WTC11 (cell line): ENCODE measurements at regions not wholly inside any gene's neighbourhood (a gene's known extent, or its start where the extent isn't known, plus 50 kb on each side); places are given as distances from the start of the nearest gene placed in this dataset.

Experiments used
- ATAC-seq: fragments of 200-7000 bp; cut with Tn5 transposase; 2 replicates; pipeline ENCODE4 v1.10.0; 2021; ENCODE audit warnings: mild to moderate bottlenecking, moderate library complexity
- CTCF ChIA-PET: fragments of 300-600 bp; sonication (Branson Sonifier 250); formaldehyde crosslinking; loops from one replicate; lab custom pipeline; 2021; ENCODE audit warnings: antibody characterized with exemption; lab: Charles Lee
- POLR2A ChIA-PET: fragments of 350-600 bp; sonication (Branson Sonifier 250); formaldehyde crosslinking; loops from one replicate; lab custom pipeline; 2021; ENCODE audit warnings: antibody characterized with exemption; lab: Charles Lee
- DNase-seq: peaks from one replicate; pipeline ENCODE4 v3.0.0; 2021; ENCODE audit warnings: low spot score
- H3K27ac Mint-ChIP-seq: 2 replicates; pipeline ENCODE4 v1.8.0; 2021; ENCODE audit warnings: mixed read lengths
- H3K27me3 Mint-ChIP-seq: 2 replicates; pipeline ENCODE4 v1.8.0; 2021; ENCODE audit warnings: low read depth, mild to moderate bottlenecking, moderate library complexity, mixed read lengths
- H3K36me3 Mint-ChIP-seq: 2 replicates; pipeline ENCODE4 v1.8.0; 2021; ENCODE audit warnings: mixed read lengths
- H3K4me1 Mint-ChIP-seq: 2 replicates; pipeline ENCODE4 v1.8.0; 2022; ENCODE audit warnings: mixed read lengths
- H3K4me3 Mint-ChIP-seq: 2 replicates; pipeline ENCODE4 v1.8.0; 2021; ENCODE audit warnings: mild to moderate bottlenecking, moderate library complexity, mixed read lengths
- H3K9me3 Mint-ChIP-seq: 2 replicates; pipeline ENCODE4 v1.8.0; 2021; ENCODE audit warnings: mixed read lengths
- ATF2 ChIP-seq: sonication (generic); formaldehyde crosslinking; IDR thresholded peaks from 2 replicates; pipeline ENCODE4 v1.8.1; 2022; ENCODE audit warnings: low read depth, missing genetic modification reagents, borderline replicate concordance
- ATF3 ChIP-seq: sonication (generic); formaldehyde crosslinking; conservative IDR thresholded peaks from 2 replicates; pipeline ENCODE4 v1.8.1; 2022; ENCODE audit warnings: mild to moderate bottlenecking, missing genetic modification reagents
- CDX4 ChIP-seq: fragments of 250-450 bp; sonication (Bioruptor Pico); IDR thresholded peaks from 2 replicates; pipeline ENCODE4 v1.9.0; 2021; ENCODE audit warnings: moderate library complexity, mild to moderate bottlenecking, inconsistent platforms, borderline replicate concordance
- CREB1 ChIP-seq: sonication (generic); formaldehyde crosslinking; IDR thresholded peaks from 2 replicates; pipeline ENCODE4 v1.8.0; 2023; ENCODE audit warnings: mild to moderate bottlenecking, missing genetic modification reagents
- EMX1 ChIP-seq: fragments of 250-450 bp; sonication (Bioruptor Pico); IDR thresholded peaks from 2 replicates; pipeline ENCODE4 v1.8.0; 2021; ENCODE audit warnings: mild to moderate bottlenecking
- ERG ChIP-seq: fragments of 250-450 bp; sonication (Bioruptor Pico); IDR thresholded peaks from 2 replicates; pipeline ENCODE4 v1.8.0; 2021; ENCODE audit warnings: mild to moderate bottlenecking
- ETV6 ChIP-seq: sonication (generic); formaldehyde crosslinking; IDR thresholded peaks from 2 replicates; pipeline ENCODE4 v1.8.1; 2022; ENCODE audit warnings: mild to moderate bottlenecking, missing genetic modification reagents
- GRHL2 ChIP-seq: fragments of 250-450 bp; sonication (Bioruptor Pico); IDR thresholded peaks from 2 replicates; pipeline ENCODE4 v1.8.0; 2022; ENCODE audit warnings: mild to moderate bottlenecking, moderate library complexity; ENCODE audit not compliant: insufficient replicate concordance, severe bottlenecking
- GTF2I ChIP-seq: fragments of 250-450 bp; sonication (Bioruptor Pico); conservative IDR thresholded peaks from 2 replicates; pipeline ENCODE4 v1.4.0; 2021; ENCODE audit warnings: mild to moderate bottlenecking
- HMGXB4 ChIP-seq: sonication (generic); formaldehyde crosslinking; IDR thresholded peaks from 2 replicates; pipeline ENCODE4 v1.8.1; 2023; ENCODE audit warnings: mild to moderate bottlenecking, moderate library complexity, missing genetic modification reagents
- IRF2 ChIP-seq: sonication (generic); formaldehyde crosslinking; IDR thresholded peaks from 2 replicates; pipeline ENCODE4 v1.8.0; 2022; ENCODE audit warnings: low read depth, missing genetic modification reagents, borderline replicate concordance
- KAT7 ChIP-seq: sonication (generic); formaldehyde crosslinking; IDR thresholded peaks from 2 replicates; pipeline ENCODE4 v1.8.1; 2023; ENCODE audit warnings: missing genetic modification reagents, mild to moderate bottlenecking, borderline replicate concordance
- OVOL2 ChIP-seq: fragments of 250-450 bp; sonication (Bioruptor Pico); IDR thresholded peaks from 2 replicates; pipeline ENCODE4 v1.9.0; 2021; ENCODE audit warnings: mild to moderate bottlenecking, borderline replicate concordance
- TEAD1 ChIP-seq: sonication (generic); formaldehyde crosslinking; IDR thresholded peaks from 2 replicates; pipeline ENCODE4 v1.8.0; 2022; ENCODE audit warnings: mild to moderate bottlenecking, missing genetic modification reagents
- TEAD4 ChIP-seq: sonication (generic); formaldehyde crosslinking; IDR thresholded peaks from 2 replicates; pipeline ENCODE4 v1.8.0; 2022; ENCODE audit warnings: mild to moderate bottlenecking, missing genetic modification reagents
- ZNF138 ChIP-seq: sonication (generic); formaldehyde crosslinking; conservative IDR thresholded peaks from 2 replicates; pipeline ENCODE4 v1.8.1; 2022; ENCODE audit warnings: mild to moderate bottlenecking, moderate library complexity, missing genetic modification reagents
- ZNF396 ChIP-seq: fragments of 250-450 bp; sonication (Bioruptor Pico); IDR thresholded peaks from 2 replicates; pipeline ENCODE4 v1.8.0; 2021; ENCODE audit warnings: mild to moderate bottlenecking, moderate library complexity, borderline replicate concordance
- ZNF423 ChIP-seq: fragments of 250-450 bp; sonication (Bioruptor Pico); IDR thresholded peaks from 2 replicates; pipeline ENCODE4 v2.1.2; 2022; ENCODE audit warnings: mild to moderate bottlenecking, moderate library complexity
- TF ChIP-seq, protein P1 (sequence below): sonication (generic); formaldehyde crosslinking; IDR thresholded peaks from 2 replicates; pipeline ENCODE4 v1.8.1; 2023; ENCODE audit warnings: mild to moderate bottlenecking, missing genetic modification reagents
- TF ChIP-seq, protein P2 (sequence below): sonication (generic); formaldehyde crosslinking; IDR thresholded peaks from 2 replicates; pipeline ENCODE4 v1.8.1; 2023; ENCODE audit warnings: mild to moderate bottlenecking, missing genetic modification reagents, moderate library complexity
- TF ChIP-seq, protein P3 (sequence below): sonication (generic); formaldehyde crosslinking; conservative IDR thresholded peaks from 2 replicates; pipeline ENCODE4 v1.8.1; 2023; ENCODE audit warnings: mild to moderate bottlenecking, low read depth, missing genetic modification reagents, moderate library complexity

DNA sequence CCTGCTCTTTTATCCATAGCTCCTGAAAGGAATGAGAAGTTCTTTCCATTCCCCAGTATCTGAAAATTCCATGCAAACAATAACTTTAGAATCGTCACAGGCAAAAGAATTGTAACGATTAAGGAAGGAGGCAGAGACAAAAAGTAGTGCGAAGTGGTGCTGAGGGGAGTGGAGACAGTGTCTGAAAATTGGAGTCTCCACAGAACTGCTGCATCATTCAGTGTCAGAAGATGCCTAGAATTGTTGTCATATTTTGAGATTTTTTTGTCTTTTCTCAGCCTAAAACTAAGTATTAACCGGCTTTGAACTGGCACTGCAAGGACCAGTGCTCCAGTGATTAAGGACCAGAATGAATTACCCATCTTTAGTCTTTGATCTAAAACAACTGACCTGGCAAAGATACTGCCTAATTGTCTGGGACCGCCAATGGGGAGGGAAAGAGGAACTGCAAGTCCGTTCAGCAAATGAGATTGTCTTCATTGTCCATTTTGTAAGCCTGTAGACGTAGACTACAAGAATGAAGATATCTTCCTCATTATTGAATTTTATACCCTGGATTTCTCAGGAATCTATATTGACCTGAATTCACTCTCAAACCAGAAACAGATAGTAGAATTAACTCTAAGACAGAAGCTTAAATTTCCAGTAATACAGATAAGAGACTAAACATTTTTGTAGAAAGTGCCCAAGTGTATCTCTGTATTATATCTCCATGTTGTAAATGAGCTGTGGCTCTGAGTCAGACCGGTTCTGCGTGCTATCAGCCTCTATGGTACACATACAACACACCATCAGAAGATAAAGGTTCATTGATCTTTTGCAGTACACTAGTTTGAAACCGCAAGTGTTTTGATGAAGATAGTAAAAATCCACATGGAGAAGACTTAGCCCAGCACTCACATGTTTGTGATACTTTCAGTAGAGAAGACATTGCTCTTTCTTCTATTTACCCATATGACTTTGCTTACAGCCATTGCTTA is 293.2 kb downstream of the EFNB2 start (continued):
- TF ChIP-seq IRF2 (CRISPR knock-in tag) (no peak), KAT7 (CRISPR knock-in tag) (no peak), GTF2I (no peak), TEAD4 (CRISPR knock-in tag) (no peak), ZNF423 (CRISPR knock-in tag) (no peak), CDX4 (CRISPR knock-in tag) (no peak), ATF2 (no peak), ETV6 (CRISPR knock-in tag) (no peak)
- TF ChIP-seq, protein P1, sequence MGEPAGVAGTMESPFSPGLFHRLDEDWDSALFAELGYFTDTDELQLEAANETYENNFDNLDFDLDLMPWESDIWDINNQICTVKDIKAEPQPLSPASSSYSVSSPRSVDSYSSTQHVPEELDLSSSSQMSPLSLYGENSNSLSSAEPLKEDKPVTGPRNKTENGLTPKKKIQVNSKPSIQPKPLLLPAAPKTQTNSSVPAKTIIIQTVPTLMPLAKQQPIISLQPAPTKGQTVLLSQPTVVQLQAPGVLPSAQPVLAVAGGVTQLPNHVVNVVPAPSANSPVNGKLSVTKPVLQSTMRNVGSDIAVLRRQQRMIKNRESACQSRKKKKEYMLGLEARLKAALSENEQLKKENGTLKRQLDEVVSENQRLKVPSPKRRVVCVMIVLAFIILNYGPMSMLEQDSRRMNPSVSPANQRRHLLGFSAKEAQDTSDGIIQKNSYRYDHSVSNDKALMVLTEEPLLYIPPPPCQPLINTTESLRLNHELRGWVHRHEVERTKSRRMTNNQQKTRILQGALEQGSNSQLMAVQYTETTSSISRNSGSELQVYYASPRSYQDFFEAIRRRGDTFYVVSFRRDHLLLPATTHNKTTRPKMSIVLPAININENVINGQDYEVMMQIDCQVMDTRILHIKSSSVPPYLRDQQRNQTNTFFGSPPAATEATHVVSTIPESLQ (CRISPR knock-in tag) = no peak

DNA sequence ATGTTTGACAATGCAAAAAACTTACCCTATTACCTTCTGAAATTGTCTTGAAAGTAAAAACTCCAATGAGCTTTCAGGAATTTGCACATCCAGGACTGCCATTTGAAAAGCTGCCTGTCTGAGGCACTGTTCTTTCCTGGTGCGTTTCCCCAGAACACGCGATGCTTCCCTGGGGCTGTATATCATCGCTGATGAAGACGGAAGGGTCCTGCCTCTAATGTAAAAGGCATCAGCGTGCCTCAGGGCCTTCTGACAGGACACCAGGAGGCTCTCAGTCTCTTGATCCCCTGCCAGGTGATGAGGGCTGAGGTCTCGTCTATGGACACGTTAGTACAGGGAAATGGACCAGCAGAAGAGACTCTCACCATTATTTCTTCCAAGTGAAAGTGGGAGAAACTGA is 296.8 kb downstream of the EFNB2 start:
- Mint-ChIP-seq H3K4me1 (peaks cover 24% of the 10 kb centered on the region), H3K4me3 (no peak overlapping the region), H3K9me3 (no peaks in the 10 kb centered on the region), H3K36me3 (no peaks in the 10 kb centered on the region), H3K27me3 (peaks cover 35% of the 10 kb centered on the region), H3K27ac (no peak overlapping the region)
- ChIA-PET CTCF (no interaction called here), POLR2A (no interaction called here)
- no peak for DNase-seq
- ATAC-seq = no peak
- TF ChIP-seq ERG (CRISPR knock-in tag) = no peak
- no peak for TF ChIP-seq GRHL2 (CRISPR knock-in tag)
- TF ChIP-seq, protein P2, sequence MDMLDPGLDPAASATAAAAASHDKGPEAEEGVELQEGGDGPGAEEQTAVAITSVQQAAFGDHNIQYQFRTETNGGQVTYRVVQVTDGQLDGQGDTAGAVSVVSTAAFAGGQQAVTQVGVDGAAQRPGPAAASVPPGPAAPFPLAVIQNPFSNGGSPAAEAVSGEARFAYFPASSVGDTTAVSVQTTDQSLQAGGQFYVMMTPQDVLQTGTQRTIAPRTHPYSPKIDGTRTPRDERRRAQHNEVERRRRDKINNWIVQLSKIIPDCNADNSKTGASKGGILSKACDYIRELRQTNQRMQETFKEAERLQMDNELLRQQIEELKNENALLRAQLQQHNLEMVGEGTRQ (CRISPR knock-in tag) = no peak
- no peak for TF ChIP-seq HMGXB4 (CRISPR knock-in tag)
- no peak for TF ChIP-seq ZNF138
- TF ChIP-seq TEAD1 (CRISPR knock-in tag) = no peak
- no peak for TF ChIP-seq OVOL2
- no peak for TF ChIP-seq ATF3 (CRISPR knock-in tag)
- no peak for TF ChIP-seq CREB1 (CRISPR knock-in tag)
- no peak for TF ChIP-seq ZNF396 (CRISPR knock-in tag)
- no peak for TF ChIP-seq EMX1 (CRISPR knock-in tag)
- TF ChIP-seq, protein P3, sequence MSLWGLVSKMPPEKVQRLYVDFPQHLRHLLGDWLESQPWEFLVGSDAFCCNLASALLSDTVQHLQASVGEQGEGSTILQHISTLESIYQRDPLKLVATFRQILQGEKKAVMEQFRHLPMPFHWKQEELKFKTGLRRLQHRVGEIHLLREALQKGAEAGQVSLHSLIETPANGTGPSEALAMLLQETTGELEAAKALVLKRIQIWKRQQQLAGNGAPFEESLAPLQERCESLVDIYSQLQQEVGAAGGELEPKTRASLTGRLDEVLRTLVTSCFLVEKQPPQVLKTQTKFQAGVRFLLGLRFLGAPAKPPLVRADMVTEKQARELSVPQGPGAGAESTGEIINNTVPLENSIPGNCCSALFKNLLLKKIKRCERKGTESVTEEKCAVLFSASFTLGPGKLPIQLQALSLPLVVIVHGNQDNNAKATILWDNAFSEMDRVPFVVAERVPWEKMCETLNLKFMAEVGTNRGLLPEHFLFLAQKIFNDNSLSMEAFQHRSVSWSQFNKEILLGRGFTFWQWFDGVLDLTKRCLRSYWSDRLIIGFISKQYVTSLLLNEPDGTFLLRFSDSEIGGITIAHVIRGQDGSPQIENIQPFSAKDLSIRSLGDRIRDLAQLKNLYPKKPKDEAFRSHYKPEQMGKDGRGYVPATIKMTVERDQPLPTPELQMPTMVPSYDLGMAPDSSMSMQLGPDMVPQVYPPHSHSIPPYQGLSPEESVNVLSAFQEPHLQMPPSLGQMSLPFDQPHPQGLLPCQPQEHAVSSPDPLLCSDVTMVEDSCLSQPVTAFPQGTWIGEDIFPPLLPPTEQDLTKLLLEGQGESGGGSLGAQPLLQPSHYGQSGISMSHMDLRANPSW (CRISPR knock-in tag) = no peak
- TF ChIP-seq, protein P1 (CRISPR knock-in tag) = no peak
